Inflammatory macrophage (primary cell): ENCODE measurements at regions not wholly inside any gene's neighbourhood (a gene's known extent, or its start where the extent isn't known, plus 50 kb on each side); places are given as distances from the start of the nearest gene placed in this dataset.

Experiments used
- DNase-seq, 2 donors: peaks; one replicate each; pipeline ENCODE4 v3.0.0-alpha.2; 2020 to 2022

DNA sequence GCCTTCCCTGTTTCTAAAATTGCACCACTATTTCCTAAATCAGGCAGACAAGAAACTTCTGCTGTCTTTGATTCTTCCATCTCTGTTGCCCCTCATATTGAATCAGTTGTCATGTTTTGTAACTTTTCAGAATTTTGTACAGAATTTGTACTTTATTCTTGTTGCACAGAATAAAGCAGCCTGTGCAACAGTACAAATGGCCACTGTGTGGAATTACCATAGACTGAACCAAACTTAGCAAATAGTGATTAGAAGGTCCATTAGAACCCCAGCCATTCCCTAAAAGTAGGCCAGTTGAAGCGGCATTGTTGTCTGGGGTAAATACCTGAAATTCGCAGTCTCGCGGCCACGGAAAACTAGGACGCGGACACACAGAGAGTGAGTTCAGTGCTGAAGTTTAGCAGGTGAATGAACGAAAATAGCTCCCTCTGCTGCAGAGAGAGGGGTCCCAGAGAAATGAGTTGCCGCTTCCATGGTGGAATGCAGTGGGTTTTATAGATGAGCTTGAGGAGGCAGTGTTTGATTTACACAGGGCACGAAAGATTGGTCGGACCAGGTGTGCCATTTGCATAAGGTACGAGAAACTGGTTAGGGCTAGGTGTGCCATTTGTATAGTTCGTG, 71.8 kb downstream of the C4orf33 start:
- no peak for DNase-seq

DNA sequence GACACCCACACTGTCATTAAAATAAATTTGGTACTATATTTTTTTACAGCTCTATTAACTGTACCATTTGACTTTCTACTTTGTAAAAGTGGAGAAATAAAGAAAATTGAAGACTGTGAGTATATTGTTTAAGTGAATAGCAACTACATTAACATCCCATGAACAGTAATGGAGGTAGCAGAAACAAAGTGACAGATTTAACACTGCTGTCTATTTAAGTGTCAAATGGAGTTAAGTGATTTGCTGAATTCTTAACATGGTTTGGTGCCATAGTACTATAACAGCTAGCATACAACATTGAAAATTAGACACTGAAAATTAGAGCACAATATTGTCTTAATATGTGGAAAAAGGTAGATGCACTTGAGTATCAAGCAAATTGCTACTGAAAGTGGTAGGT, 76.2 kb downstream of the C4orf33 start:
- no peak for DNase-seq

DNA sequence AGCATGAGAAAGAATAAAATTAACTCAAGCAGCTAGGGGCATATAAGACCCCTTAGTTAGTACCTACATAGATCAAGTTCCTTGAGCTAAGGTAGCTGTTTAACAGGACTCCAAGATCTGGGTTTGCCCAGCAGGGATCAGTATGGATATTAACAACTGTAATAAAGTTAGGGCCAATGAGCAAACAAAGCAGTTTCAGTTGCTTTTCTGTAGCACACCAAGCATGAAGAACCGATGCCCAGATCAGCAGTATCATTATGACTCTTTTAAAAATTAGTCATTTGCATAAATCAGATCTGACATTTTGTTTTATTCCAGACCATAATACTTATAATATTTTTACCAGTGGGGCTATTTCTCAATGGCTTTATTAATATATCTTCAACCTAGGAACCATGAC, 80.9 kb downstream of the C4orf33 start:
- no peak for DNase-seq

DNA sequence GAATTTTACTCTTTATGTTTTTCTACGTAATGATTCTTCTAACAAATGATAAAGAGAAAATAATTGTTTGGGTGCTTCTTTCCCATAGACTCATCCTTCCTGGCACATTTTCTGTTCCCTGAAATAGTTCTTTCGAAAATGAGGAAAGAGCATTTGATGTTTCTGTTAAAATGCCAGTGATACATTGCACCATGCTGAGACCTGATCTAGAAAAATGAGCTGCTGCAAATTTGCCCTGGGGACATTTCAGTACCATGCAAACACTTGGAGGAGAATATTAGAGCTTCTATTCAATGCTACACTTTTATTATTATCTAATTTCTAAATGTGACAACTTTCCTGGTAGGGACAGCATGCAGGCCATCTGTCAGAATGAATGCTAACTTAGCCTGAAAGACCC, 83.3 kb downstream of the C4orf33 start:
- no peak for DNase-seq

DNA sequence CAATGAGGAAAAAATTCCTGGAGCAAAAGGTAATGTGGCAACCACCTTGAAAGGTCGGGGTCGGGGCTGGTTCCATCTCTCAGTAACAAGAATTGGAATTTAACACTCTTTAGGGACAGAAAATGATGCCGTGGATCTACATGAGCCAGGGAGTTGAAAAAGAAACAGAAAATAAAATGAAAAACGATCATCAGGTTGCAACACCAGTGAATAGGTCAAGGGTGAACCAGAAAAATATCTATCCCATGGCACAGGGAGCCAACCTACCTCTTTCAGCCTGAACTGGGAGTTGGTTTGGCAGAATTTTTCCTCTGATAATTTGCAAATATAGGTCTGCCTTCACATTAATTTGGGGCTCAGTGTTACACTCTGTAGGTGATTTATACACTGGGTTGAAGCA, 93.7 kb downstream of the C4orf33 start:
- no peak for DNase-seq

DNA sequence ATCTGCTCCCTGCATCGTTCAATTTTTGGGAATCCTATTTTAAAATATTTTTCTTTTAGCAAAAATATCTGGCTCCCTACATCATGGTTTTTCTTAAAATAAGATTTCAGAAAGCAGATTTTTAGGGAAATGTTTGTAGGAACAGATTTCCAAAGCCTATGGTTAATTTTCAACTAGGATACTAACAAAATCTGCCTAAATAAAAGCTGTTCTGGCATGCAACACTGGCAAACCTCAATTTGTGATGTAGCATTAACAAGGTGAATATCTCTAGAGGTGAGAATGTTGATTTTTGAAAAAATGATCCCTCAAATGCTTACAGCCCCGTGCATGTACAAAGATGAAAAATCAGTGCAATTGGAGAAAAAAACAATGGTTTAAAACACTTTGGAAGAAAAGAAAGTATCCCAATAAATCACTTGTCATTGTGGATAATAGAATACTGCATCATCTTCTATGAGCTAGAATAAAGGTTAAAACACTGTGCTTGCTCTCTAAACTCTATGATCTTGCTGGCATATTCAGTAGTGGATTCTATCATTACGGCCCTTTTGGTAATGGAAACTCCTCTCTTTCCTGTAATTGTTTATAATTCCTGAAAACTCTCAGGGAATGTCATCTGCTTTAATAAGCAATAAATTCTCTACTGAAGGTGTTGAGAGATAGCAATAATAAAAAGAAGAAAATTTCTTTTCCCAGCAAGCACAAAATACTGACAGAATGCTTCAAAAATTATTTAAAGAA, 97.6 kb downstream of the C4orf33 start:
- no peak for DNase-seq

DNA sequence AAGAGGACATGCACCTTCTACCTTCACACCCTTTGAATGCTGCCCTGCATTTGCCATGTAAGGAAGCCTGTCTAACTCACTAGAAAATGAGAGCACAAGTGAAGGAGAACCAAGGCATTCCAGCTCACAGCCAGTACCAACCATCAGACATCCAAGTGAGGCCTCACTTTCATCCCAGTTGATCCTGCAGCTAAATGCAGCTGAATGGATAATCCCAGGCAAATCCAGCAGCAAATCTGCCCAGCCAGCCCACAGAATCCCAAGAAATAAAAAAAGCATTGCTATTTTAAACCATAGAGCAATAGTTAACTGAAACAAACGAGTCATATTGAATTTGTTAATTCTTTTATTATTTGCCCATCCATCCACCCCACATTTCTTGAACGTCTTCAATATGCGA, 112.5 kb downstream of the C4orf33 start:
- DNase-seq, result no peak

DNA sequence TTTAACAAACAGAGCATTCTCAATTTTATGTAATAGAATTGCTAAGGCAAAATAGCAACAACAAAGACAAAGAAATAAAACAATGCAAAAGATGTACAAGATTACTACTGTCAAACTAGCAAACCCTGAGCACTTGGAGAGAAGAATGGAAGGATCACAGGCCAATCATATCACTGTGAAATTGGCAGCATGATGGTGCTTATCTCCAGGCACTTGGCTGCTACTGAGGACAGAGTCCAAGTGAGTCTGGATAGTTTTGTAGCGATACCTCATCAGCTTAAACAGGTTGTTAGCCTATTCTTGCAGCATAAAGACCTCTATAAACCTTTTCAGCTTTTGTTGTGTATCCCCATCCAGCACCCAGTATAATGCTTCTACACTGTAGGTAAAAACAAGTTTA, 117.7 kb downstream of the C4orf33 start:
- no peak for DNase-seq

DNA sequence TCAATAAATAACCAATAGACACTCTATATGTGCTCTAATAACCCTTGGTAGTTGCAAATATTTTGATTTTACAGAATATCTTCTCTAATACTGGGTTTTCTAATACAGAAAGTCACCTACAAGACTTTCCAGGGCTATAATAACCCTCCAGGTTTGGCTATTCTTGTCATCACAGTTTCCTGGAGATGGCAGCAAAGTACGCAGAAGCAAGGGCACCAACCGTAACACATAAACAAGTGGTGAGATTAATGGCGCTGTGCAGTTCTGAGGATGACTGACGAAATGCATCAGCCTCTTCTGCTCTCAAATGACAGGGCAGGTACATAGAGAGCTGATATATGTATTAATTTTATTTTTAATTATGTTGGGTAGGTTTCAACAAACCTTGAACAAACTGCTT, 122.4 kb downstream of the C4orf33 start:
- peak in 1 of 2 donors; percentile 5 for DNase-seq

DNA sequence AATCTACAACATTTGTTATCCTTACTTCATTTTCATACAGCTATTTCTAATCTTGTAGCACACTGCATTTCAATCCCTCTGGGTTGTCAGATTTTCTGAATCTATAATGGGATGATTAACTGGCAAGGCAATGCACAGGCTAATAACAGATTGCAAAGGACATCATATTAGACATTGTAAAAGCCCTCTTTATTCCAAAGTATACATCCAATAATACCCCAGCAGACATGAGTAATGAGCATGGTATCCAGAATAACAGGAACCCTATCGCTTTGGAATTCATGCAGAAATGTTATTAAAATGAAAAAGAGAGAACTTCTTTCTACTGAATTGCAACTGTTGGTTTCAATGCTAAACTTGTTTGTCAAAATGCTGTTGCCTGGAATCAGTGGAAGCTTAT, 122.9 kb downstream of the C4orf33 start:
- no peak for DNase-seq

DNA sequence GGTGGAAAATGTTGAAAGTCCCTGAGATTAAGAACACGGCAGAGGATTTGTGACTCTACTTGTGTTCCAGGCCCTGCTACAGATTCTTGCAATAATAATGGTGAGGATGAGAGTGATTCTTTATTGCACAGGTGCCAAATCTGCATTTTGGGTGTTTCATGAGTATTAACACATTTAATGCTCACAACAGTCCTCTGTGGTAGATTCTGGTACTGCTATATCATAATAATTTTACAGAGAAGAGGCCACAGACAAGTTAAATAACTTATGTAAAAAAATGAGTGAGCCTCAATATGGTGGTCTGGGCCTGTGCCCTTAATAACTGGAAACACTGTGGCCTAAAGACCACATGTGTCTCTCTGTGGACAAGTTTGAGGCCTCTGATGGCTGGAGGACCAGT, 124.3 kb downstream of the C4orf33 start:
- DNase-seq, result no peak

DNA sequence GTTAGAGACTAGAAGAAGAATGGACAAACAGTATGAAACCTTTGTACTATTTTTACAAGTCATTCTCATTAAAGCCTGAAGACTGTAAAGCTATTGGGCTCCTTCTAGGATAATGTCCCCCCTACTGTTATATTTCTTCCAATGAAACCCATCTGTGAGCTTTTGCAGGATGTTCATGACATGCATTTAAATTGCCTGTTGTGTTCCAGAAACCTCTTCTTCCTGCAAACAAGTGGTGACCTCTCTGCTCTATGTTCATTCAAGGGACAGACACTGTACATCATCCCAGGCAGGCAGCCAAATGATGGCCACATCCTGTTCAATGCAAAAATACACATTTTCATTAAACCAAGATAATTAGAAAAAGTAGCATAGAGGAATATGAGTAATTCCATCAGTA, 128.0 kb downstream of the C4orf33 start:
- no peak for DNase-seq

DNA sequence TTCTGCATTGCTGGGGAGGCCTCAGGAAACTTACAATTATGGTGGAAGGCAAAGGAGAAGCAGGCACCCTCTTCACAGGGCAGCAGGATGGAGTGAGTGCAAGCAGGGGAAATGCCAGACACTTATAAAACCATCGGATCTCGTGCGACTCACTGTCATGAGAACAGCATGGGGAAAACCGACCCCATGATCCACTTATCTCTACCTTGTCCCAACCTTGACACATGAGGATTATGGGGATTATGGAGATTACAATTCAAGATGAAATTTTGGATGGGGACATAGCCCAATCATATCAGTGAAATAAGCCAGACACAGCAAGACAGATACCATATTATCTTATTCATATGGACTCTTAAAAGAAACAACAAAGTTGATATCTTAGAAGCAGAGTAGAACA, 134.9 kb downstream of the C4orf33 start:
- no peak for DNase-seq

DNA sequence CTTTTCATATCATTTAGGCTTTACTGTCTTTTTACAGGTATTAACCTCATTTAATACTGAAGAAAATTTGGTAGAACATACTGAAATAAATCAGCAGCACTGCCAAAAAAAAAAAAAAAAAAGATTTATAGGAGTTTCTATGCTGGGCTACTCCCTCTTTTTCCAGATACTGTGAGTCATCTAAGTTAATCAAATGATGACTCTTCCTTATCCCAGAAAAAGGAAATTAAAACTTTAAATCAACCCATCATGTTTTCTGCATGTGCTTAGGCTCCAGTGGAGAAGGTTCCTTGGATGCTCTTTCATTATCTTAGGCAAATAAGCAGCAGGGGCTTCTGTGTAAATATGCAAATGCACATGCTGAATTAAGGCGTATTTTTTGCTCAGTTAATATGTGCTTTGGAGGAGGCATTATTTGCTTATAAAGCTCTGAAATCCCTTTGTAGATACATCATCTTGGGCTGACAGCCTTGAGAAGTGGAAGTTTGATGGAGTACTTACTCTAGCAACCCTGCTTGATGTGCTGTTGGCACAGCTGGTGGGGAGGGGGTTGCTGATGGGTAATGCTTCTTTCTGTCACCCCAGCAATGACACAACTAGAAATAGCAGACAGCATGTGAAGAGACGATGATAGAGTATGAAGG, 136.1 kb downstream of the C4orf33 start:
- DNase-seq, result no peak

DNA sequence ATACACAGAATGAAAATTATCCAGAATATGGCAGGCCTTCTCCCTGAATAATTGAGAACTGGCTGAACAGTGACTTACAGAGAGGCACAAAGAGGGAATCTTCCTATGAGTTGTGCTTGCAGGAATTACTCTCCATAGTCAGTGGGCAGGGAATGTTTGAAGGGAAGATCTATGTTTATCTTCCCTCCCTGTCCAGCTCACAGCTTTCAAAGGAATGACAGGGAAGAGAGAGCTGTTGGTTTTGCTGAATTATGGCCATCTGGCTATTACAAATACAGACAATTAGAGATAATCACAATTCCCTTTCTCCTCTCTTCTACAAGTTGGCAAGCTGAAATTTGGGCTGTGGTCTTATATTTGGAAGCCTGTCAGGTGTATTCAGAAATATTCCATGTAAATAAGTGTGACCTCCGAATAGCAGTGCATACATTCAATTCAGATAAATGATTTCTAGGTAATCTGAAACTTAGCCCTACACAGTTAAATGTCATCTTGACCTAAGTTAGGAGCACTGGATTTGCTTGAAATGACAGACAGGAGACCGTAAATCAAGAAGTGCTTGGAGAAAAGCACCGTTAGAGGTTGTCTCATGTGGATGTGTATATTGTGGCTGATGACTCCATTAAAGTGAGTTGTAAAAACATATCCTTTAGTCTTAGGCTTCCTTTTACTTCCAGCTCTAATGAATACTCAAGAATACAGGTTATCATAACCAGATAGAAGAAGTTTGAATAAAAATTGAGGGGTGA, 136.8 kb downstream of the C4orf33 start:
- no peak for DNase-seq

DNA sequence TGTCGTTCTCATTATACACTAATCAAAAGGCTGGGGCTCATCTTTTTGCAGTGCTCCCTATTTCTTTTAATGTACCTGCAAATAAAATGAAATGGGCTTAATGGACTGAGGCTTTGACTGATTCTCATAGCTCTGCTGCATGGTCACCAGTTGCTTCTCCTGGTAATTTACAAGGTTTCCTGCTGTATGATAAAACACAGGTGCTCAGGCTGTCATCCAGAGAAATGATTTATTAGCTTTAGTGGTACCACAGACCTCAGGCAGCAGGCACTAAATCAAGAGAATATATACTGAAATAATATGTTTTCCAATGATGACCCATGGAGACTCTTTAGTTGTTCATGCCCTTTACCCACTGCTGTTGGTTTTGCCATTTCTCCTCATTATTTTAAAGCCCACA, 137.7 kb downstream of the C4orf33 start:
- DNase-seq, result no peak

DNA sequence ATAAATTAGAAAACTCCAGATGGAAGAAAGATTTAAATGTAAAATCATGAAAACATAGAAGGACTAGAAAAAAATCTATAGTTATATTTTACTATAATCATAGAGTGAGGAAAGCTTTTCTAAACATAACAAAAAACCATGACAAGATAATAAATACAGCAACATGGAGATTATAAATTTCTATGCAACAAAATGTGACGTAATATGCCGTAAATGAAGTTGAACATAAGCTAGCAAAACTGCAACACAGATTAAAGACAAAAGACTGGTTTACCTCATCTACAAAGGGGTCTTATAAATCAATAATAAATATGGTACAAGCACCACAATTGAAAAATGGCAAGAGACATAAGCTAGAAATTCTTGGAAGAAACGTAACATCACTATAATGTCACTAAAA, 140.4 kb downstream of the C4orf33 start:
- DNase-seq, result no peak

DNA sequence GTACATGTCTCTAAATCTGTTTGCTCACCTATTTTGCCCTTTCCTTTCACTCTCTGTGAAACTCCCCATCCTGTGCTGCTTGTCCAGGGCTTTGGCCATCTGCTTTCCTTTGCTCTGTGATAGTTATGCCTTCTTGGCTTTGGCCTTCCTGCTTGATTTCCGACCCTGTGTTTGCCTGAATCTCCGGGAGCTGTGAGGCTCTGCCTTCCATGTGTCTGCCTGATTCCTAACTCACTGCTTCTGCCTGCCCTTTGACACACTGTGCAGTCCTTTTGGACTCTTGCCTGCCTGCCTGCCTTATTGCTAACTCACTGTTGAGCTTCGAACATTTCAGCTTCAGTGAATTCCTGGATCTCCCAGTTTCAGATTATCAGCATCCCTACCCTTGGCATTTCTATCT, 143.1 kb downstream of the C4orf33 start:
- DNase-seq, result no peak

DNA sequence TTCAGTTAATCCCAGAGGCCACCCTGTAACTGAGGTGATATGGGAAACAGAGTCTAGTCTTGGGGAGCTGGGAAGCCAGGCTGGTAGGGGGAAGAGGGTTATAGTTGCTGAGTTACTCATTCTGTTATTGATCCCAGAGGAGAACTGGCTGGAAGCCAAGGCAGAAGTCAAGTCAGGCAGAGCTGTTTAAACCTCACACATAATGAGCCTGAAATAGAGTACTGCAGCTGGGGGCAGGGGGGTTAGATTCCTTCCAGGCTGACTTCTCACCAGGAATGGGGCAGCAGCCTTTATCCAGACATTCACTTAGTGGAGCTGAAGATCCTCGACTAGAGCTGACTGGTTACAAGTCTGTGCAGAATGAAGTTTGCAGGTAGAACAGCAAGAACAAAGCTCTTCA, 144.9 kb downstream of the C4orf33 start:
- DNase-seq, result no peak

DNA sequence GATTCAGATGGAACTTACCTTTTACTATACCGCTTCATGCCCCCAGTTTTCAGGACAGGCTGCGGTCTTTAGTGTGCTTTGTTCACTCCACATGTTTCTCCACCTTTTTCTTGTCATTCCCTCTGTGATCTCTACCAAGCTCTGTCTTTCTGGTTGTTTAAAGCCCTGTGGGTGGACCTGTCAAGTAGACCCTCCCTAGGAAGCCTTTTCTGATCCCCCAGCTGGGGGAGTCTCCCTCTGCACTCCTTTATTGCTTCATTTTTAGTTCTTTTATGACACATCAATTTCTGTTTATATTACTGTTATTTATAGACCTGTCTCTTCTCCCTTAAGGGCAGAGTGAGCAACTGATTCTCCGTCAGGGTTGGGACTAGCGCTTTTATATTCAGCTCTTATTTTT, 150.2 kb downstream of the C4orf33 start:
- DNase-seq, result no peak

DNA sequence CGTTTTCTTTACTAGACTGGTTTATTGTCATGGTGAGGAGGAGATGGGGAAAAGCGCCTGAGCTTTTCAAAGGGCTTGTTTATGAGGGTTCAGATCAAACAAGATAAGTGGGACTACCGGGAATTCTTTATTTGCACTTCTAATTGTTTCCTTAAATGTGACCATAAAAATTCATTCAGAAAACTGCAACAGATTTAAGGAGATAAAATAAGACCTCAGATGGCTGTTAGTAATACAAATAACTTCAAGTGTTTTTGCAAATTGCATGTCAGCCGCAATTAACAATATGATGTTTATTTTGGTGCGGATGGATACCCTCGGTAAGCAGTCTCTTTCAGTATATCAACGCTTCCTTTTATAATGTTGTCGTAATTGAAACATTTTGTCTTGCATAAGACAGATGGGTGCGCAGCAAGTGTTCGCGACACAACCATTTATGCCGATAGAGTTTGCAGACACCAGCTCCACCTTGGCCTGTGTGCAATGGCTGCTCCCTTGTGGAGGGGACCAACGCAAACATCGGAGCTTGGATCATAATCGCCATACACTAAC, 151.0 kb downstream of the C4orf33 start:
- no peak for DNase-seq

DNA sequence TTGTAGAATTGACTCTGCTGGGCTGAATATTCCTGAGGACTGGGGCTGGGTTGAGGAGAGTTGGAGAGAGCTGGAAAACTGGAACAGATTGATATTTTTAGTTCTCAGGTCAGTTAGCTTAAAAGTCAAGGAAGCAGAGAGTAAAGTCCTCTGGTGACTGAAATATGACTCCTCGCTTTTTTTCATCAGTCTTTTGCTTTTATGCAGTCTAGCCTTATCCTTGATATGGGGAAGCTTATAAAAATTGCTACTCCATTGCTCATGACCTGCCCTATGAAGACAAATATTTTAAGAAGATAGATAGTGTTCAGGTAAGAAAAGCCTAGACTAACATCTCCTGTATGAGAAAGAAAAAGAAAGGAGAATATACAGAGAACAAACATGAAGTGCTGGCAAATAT, 152.7 kb downstream of the C4orf33 start:
- no peak for DNase-seq

DNA sequence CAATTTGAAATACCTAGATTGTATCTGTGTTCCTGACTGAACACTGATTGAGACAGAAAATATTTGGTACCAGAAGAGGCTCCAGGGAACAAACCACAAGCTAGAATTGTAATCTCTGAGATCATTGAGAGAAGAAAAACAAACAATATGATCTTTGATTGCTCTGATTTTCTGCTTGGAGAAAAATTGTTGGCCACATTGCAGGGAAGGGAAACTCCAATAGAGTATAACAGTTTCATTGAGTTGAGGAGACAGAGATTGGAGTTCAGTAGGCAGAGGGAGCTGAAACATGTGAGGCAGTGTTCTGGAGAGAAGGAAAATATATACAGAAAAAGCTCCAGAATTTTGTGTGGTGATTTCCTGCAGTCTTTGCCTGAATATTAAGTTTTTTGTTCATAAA, 158.2 kb downstream of the C4orf33 start:
- no peak for DNase-seq
